Neural progenitor cell (in vitro differentiated cells): ENCODE measurements at regions not wholly inside any gene's neighbourhood (a gene's known extent, or its start where the extent isn't known, plus 50 kb on each side); places are given as distances from the start of the nearest gene placed in this dataset.

Experiments
- CTCF ChIP-seq: fragments of 200-600 bp; sonication (generic); IDR thresholded peaks from 2 replicates; pipeline ENCODE4 v1.5.1; 2017; ENCODE audit warnings: antibody characterized with exemption, mild to moderate bottlenecking
- EZH2 ChIP-seq: fragments of 200-600 bp; sonication (generic); IDR thresholded peaks from 2 replicates; pipeline ENCODE4 v1.6.1; 2017; ENCODE audit warnings: antibody characterized with exemption, mild to moderate bottlenecking, moderate library complexity

GRCh38 chr15:31214864-31215489 lies 111.7 kb upstream of the KLF13 start:
- no peak for TF ChIP-seq CTCF
- no peak for TF ChIP-seq EZH2
